Putamen (tissue), 1 donor: ENCODE measurements at regions not wholly inside any gene's neighbourhood (a gene's known extent, or its start where the extent isn't known, plus 50 kb on each side); places are given as distances from the start of the nearest gene placed in this dataset.

Experiments used
- DNase-seq: peaks from one replicate; pipeline ENCODE4 v3.0.0-alpha.2; 2016; ENCODE audit warnings: low spot score

- no peak for DNase-seq
Measured at GRCh38 chr4:157514711-157515110, 294.2 kb downstream of the GRIA2 start.

- no peak for DNase-seq
Measured at GRCh38 chr4:157509341-157509740, 288.8 kb downstream of the GRIA2 start.

GRCh38 chr4:157502656-157503055, 282.1 kb downstream of the GRIA2 start:
- DNase-seq = no peak

- DNase-seq = peak; percentile 52
Measured at GRCh38 chr4:157459785-157460184, 239.3 kb downstream of the GRIA2 start.

- DNase-seq = no peak
Measured at GRCh38 chr4:157447195-157447594, 226.7 kb downstream of the GRIA2 start.

GRCh38 chr4:157444014-157444413, 223.5 kb downstream of the GRIA2 start:
- DNase-seq = no peak

- DNase-seq = no peak
Measured at GRCh38 chr4:157443537-157443936, 223.0 kb downstream of the GRIA2 start.

- no peak for DNase-seq
Measured at GRCh38 chr4:157425897-157426296, 205.4 kb downstream of the GRIA2 start.

- peak; percentile 69 for DNase-seq
Measured at GRCh38 chr4:157423526-157424020, 203.0 kb downstream of the GRIA2 start.

- DNase-seq = no peak
Measured at GRCh38 chr4:157421365-157421764, 200.8 kb downstream of the GRIA2 start.
